VCaP (cell line): ENCODE measurements at regions not wholly inside any gene's neighbourhood (a gene's known extent, or its start where the extent isn't known, plus 50 kb on each side); places are given as distances from the start of the nearest gene placed in this dataset.

Experiments
- H3K27ac ChIP-seq: fragments of 450-650 bp; 2 replicates; pipeline ENCODE4 v1.5.1; 2017
- TF ChIP-seq, protein P1 (sequence below): fragments of 450-650 bp; conservative IDR thresholded peaks from 2 replicates; pipeline ENCODE4 v1.5.1; 2017; ENCODE audit warnings: mild to moderate bottlenecking, moderate library complexity

DNA sequence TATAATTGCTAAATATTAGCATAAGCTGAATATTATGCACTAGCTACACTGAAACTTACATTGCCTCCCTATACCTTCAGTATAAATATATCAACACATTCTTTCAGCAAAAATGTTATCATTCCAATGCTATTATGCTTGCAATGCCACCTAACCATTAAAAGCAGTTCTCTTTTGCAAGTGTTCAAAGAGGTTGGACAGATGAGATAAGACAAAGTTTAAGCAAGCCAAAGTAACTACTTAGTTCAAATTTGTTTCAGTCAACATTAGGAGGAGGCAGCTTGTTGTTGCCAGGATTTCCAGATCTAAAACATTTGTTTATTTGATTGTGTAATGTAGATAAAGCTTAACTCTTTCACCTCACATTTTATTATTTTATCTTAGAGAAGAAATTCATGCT lies 323.9 kb upstream of the FAM241A start:
- no peak overlapping the region for H3K27ac ChIP-seq
- TF ChIP-seq, protein P1, sequence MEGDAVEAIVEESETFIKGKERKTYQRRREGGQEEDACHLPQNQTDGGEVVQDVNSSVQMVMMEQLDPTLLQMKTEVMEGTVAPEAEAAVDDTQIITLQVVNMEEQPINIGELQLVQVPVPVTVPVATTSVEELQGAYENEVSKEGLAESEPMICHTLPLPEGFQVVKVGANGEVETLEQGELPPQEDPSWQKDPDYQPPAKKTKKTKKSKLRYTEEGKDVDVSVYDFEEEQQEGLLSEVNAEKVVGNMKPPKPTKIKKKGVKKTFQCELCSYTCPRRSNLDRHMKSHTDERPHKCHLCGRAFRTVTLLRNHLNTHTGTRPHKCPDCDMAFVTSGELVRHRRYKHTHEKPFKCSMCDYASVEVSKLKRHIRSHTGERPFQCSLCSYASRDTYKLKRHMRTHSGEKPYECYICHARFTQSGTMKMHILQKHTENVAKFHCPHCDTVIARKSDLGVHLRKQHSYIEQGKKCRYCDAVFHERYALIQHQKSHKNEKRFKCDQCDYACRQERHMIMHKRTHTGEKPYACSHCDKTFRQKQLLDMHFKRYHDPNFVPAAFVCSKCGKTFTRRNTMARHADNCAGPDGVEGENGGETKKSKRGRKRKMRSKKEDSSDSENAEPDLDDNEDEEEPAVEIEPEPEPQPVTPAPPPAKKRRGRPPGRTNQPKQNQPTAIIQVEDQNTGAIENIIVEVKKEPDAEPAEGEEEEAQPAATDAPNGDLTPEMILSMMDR, result no peak

DNA sequence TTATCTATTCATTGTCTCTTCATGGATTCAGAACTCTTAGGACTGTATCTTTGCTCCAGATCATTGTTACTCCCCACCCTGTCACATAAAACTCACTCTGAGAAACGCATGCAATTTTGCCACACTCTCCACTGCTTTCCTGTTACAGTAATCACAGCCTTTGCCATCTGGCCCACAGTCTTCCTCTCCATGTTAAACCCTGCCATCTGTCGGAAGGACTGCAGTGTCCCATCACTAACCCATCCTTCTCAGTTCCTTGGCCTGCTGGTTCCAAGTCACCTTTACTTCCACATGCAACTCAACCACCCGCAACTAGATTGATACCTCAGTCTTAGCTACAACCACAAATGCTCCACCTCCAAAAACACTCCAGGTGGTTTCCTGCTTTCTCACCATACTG lies 308.7 kb upstream of the FAM241A start:
- no peak overlapping the region for H3K27ac ChIP-seq
- TF ChIP-seq, protein P1, result no peak

- no peak overlapping the region for H3K27ac ChIP-seq
- TF ChIP-seq, protein P1, result no peak
These were observed 307.5 kb upstream of the FAM241A start for GRCh38 chr4:111837761-111838160.

DNA sequence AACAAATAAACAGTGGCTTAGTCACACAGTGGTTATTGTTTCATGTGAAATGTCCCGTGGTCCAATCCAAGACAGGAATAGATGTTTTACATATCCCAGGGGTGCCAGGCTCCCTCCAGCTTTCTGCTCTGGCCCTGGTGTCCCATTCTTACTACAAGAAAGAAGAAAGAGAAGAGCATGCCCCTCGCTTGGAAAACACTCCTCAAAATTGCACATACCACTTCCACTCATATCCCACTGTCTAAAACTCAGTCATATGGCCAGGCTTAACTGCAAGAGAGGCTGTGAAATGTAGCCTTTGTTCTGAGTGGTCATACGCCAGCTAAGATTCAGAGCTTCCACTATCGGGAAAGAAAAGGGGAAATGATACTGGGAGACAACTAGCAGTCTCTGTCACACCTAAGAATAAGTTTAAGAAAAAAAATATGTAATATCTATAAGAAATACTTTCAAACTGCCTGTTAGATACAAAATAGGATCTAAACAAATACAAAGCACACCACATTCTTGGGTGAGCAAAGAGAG lies 306.8 kb upstream of the FAM241A start:
- no peak overlapping the region for H3K27ac ChIP-seq
- TF ChIP-seq, protein P1, result no peak

- TF ChIP-seq, protein P1, result no peak
- H3K27ac ChIP-seq, result no peak overlapping the region
These were observed 306.1 kb upstream of the FAM241A start for GRCh38 chr4:111839141-111839540.

- TF ChIP-seq, protein P1, result no peak
- H3K27ac ChIP-seq, result no peak overlapping the region
These were observed 302.9 kb upstream of the FAM241A start for GRCh38 chr4:111842336-111842735.

DNA sequence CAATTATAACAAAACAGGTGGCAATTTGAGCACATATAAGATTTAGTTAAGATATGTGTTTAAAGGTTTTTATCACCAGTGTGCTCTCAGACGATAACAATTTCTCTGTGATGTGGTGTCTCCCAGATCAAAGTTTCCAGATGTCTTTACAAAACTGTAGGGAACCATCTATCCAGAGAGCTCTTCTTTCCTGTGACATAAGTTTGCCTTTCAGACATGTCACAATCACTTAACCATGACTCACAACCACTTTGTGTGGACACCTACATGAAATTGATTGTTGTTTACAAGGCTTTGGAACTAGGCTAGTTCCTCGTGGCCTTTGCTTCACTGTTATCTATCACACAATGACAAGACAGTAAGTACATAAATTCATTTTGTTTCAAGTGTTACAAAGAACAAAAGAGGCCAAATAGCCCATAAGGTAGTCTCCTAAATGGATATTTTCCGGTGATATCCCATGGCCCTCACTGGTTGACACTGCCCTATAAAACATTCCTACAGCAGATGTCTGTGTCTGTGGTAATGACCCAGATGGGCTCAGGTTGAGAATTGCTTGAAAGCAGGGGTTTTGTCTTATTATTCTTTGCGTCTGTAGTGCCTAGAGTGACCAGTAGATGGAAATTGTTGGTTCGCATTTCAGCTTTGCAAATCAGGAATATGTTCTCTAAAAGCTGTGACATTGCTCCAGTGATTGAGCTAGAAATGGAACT lies 297.8 kb upstream of the FAM241A start:
- TF ChIP-seq, protein P1, result peak; percentile 68
- no peak overlapping the region for H3K27ac ChIP-seq
